SK-N-SH (cell line): ENCODE measurements at regions not wholly inside any gene's neighbourhood (a gene's known extent, or its start where the extent isn't known, plus 50 kb on each side); places are given as distances from the start of the nearest gene placed in this dataset.
A peak's percentile ranks its signal among the peaks of the same experiment; 100 is the strongest.

Experiments
- CTCF ChIA-PET: fragments of 300-600, 350-600 bp; formaldehyde crosslinking; extraction: SDS; loops from one replicate; lab custom pipeline; 2021; lab: Yijun Ruan, JAX
- POLR2A ChIA-PET: fragments of 350-600 bp; sonication (Branson Sonifier 250); formaldehyde crosslinking; extraction: SDS; loops from one replicate; lab custom pipeline; 2020; ENCODE audit warnings: antibody characterized with exemption, inconsistent platforms; lab: Yijun Ruan, JAX
- DNase-seq: peaks from one replicate; pipeline ENCODE4 v3.0.0; 2012
- H2AFZ ChIP-seq: fragments of 200-600 bp; sonication (generic); 2 replicates; pipeline ENCODE4 v1.8.1; 2016; ENCODE audit warnings: antibody characterized with exemption, mild to moderate bottlenecking, low read depth
- H3F3A ChIP-seq: fragments of 200-600 bp; sonication (generic); replicated peaks from 2 replicates; pipeline ENCODE3; 2016; ENCODE audit warnings: antibody characterized with exemption, mild to moderate bottlenecking; ENCODE audit not compliant: insufficient read depth
- H3K27ac ChIP-seq, 2 experiments: fragments of 200-500 bp in 1 of 2; fragments of 200-600 bp in 1 of 2; sonication (Bioruptor generic) in 1 of 2; sonication (generic), shearing (Covaris generic) in 1 of 2; 2 replicates each; pipeline versions ENCODE4 v1.5.1 to v1.6.1; 2014 to 2016; ENCODE audit warnings: low read depth in 2 of 2, inconsistent platforms in 1 of 2, low read length in 1 of 2, mild to moderate bottlenecking in 1 of 2, mixed read lengths in 1 of 2
- H3K27me3 ChIP-seq: fragments of 200-600 bp; sonication (generic), shearing (Covaris generic); 2 replicates; pipeline ENCODE4 v1.6.1; 2016; ENCODE audit warnings: mixed run types; ENCODE audit not compliant: insufficient read depth
- H3K36me3 ChIP-seq, 2 experiments: fragments of 200-500 bp in 1 of 2; fragments of 200-600 bp in 1 of 2; sonication (Bioruptor generic) in 1 of 2; sonication (generic) in 1 of 2; replicated peaks in 1 of 2; 2 replicates each; pipeline versions ENCODE3 to v1.5.1; 2014 to 2016; ENCODE audit warnings: low read length in 1 of 2, mild to moderate bottlenecking in 1 of 2; ENCODE audit not compliant: insufficient read depth in 2 of 2, control insufficient read depth in 1 of 2
- H3K4me1 ChIP-seq, 2 experiments: fragments of 200-500 bp in 1 of 2; fragments of 200-600 bp in 1 of 2; sonication (Bioruptor generic) in 1 of 2; sonication (generic), shearing (Covaris generic) in 1 of 2; 2 replicates each; pipeline versions ENCODE4 v1.5.1 to v1.6.1; 2014 to 2016; ENCODE audit warnings: low read depth in 1 of 2, low read length in 1 of 2, mixed run types in 1 of 2; ENCODE audit not compliant: insufficient read depth in 2 of 2, control insufficient read depth in 1 of 2
- H3K4me2 ChIP-seq: fragments of 200-600 bp; sonication (generic), shearing (Covaris generic); 2 replicates; pipeline ENCODE4 v1.6.1; 2017; ENCODE audit warnings: mixed run types
- H3K4me3 ChIP-seq, 2 experiments: fragments of 200-500 bp in 1 of 2; fragments of 200-600 bp in 1 of 2; sonication (Bioruptor generic) in 1 of 2; sonication (generic), shearing (Covaris generic) in 1 of 2; 2 replicates each; pipeline versions ENCODE4 v1.5.1 to v1.8.1; 2014 to 2016; ENCODE audit warnings: low read depth in 2 of 2, inconsistent platforms in 1 of 2, low read length in 1 of 2, mild to moderate bottlenecking in 1 of 2, mixed read lengths in 1 of 2, moderate library complexity in 1 of 2
- H3K79me2 ChIP-seq: fragments of 200-600 bp; sonication (generic); 2 replicates; pipeline ENCODE4 v1.8.1; 2017; ENCODE audit warnings: mild to moderate bottlenecking; ENCODE audit not compliant: insufficient read depth
- H3K9ac ChIP-seq: fragments of 200-600 bp; sonication (generic); 2 replicates; pipeline ENCODE4 v1.6.1; 2017; ENCODE audit warnings: mixed run types
- H3K9me2 ChIP-seq: fragments of 200-600 bp; sonication (generic); 2 replicates; pipeline ENCODE4 v1.6.1; 2017; ENCODE audit warnings: mixed run types
- H3K9me3 ChIP-seq: fragments of 200-600 bp; sonication (generic); 2 replicates; pipeline ENCODE4 v1.6.1; 2017; ENCODE audit warnings: mixed run types, mild to moderate bottlenecking, moderate library complexity
- H4K20me1 ChIP-seq: fragments of 200-600 bp; sonication (generic); 2 replicates; pipeline ENCODE4 v1.6.1; 2017; ENCODE audit warnings: mild to moderate bottlenecking, mixed run types; ENCODE audit not compliant: insufficient read depth
- EP300 ChIP-seq, 2 experiments: IDR thresholded peaks; 2 replicates each; pipeline versions ENCODE4 v1.4.0 to v1.6.1; 2012; ENCODE audit warnings: borderline replicate concordance in 1 of 2, low read depth in 1 of 2, low read length in 1 of 2
- FOSL2 ChIP-seq: IDR thresholded peaks from 2 replicates; pipeline ENCODE4 v1.4.0; 2012; ENCODE audit warnings: low read depth, mild to moderate bottlenecking, moderate library complexity, borderline replicate concordance
- FOXJ3 ChIP-seq: sonication (generic); formaldehyde crosslinking; IDR thresholded peaks from 2 replicates; pipeline ENCODE4 v1.5.1; 2020; ENCODE audit warnings: mild to moderate bottlenecking, missing genetic modification reagents
- JUND ChIP-seq: IDR thresholded peaks from 2 replicates; pipeline ENCODE4 v1.4.0; 2012
- MXI1 ChIP-seq: IDR thresholded peaks from 2 replicates; pipeline ENCODE4 v1.6.1; 2012; ENCODE audit warnings: mild to moderate bottlenecking, low read depth, low read length, improper control_type of control experiment
- NFIC ChIP-seq: IDR thresholded peaks from 2 replicates; pipeline ENCODE4 v1.4.0; 2012; ENCODE audit warnings: borderline replicate concordance
- POLR2AphosphoS5 ChIP-seq: IDR thresholded peaks from 2 replicates; pipeline ENCODE4 v1.6.1; 2012; ENCODE audit warnings: low read depth, low read length
- RAD21 ChIP-seq: IDR thresholded peaks from 2 replicates; pipeline ENCODE4 v1.6.1; 2012; ENCODE audit warnings: mild to moderate bottlenecking, low read length
- RCOR1 ChIP-seq: fragments of 150-350 bp; IDR thresholded peaks from 2 replicates; pipeline ENCODE4 v1.6.1; 2017; ENCODE audit warnings: antibody characterized with exemption, low read length
- RFX5 ChIP-seq: IDR thresholded peaks from 2 replicates; pipeline ENCODE4 v1.6.1; 2012; ENCODE audit warnings: mild to moderate bottlenecking, improper control_type of control experiment, low read length
- TAF1 ChIP-seq: IDR thresholded peaks from 2 replicates; pipeline ENCODE4 v1.6.1; 2012; ENCODE audit warnings: low read depth, mild to moderate bottlenecking, low read length, moderate library complexity, borderline replicate concordance
- TCF12 ChIP-seq: IDR thresholded peaks from 2 replicates; pipeline ENCODE4 v1.4.0; 2012
- TEAD4 ChIP-seq: IDR thresholded peaks from 2 replicates; pipeline ENCODE4 v1.4.0; 2012; ENCODE audit warnings: mild to moderate bottlenecking, borderline replicate concordance; ENCODE audit not compliant: insufficient read depth
- YY1 ChIP-seq: IDR thresholded peaks from 2 replicates; pipeline ENCODE4 v1.4.0; 2012; ENCODE audit warnings: low read depth, mild to moderate bottlenecking
- WGBS: methylation state at CpG from one replicate; pipeline ENCODE4 v1.1.6; 2017; ENCODE audit warnings: low lambda C conversion rate; 5-methylcytosine and 5-hydroxymethylcytosine counted together
- TF ChIP-seq, protein P1 (sequence below): fragments of 150-350 bp; IDR thresholded peaks from 2 replicates; pipeline ENCODE4 v1.6.1; 2017; ENCODE audit warnings: antibody characterized with exemption, low read length, low read depth, borderline replicate concordance
- TF ChIP-seq, protein P2 (sequence below): IDR thresholded peaks from 2 replicates; pipeline ENCODE4; 2012
- TF ChIP-seq, protein P3 (sequence below): IDR thresholded peaks from 2 replicates; pipeline ENCODE4 v1.4.0; 2012; ENCODE audit warnings: low read depth
- TF ChIP-seq, protein P4 (sequence below): IDR thresholded peaks from 2 replicates; pipeline ENCODE4 v1.4.0; 2012; ENCODE audit warnings: low read depth, borderline replicate concordance
- TF ChIP-seq, protein P5 (sequence below): fragments of 200-600 bp; sonication (generic); IDR thresholded peaks from 2 replicates; pipeline ENCODE4 v1.6.1; 2017; ENCODE audit warnings: antibody characterized with exemption, mild to moderate bottlenecking, moderate library complexity

DNA sequence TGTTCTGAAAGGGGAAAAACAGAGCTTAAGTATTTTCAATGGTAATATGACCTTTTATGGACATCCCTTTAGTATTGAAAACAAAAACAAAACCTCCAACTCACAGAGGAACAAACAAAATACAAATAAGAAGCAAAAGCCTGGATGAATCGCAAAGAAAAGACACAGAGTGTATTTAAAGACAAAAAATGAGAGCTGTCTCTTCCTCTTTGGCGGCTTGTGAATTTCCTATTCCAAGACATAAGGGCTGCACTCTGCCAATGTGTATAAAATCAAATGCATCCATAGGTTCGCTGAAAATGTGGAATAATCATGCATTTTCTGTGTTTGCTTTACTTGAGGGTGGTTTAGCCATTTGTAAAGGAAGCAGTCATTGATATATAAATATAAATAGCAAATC, 739.3 kb upstream of the ZNF608 start:
- peak overlapping the region in 1 of 2 experiments; percentile 29; a peak in 1 of 4 replicates for H3K4me3 ChIP-seq
- no peak overlapping the region for H2AFZ ChIP-seq
- peak overlapping the region; percentile 13; the same call in 1 of the 2 replicates for H3K9ac ChIP-seq
- no peaks in the 10 kb centered on the region for H3K9me2 ChIP-seq
- DNase-seq: no peak
- peaks cover 31% of the 10 kb centered on the region for H3F3A ChIP-seq
- TF ChIP-seq MXI1: 0 out of 2 replicates have a peak, but pooled peaks have one; percentile 11
- TF ChIP-seq, protein P1, sequence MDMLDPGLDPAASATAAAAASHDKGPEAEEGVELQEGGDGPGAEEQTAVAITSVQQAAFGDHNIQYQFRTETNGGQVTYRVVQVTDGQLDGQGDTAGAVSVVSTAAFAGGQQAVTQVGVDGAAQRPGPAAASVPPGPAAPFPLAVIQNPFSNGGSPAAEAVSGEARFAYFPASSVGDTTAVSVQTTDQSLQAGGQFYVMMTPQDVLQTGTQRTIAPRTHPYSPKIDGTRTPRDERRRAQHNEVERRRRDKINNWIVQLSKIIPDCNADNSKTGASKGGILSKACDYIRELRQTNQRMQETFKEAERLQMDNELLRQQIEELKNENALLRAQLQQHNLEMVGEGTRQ: no peak
- TF ChIP-seq, protein P2, sequence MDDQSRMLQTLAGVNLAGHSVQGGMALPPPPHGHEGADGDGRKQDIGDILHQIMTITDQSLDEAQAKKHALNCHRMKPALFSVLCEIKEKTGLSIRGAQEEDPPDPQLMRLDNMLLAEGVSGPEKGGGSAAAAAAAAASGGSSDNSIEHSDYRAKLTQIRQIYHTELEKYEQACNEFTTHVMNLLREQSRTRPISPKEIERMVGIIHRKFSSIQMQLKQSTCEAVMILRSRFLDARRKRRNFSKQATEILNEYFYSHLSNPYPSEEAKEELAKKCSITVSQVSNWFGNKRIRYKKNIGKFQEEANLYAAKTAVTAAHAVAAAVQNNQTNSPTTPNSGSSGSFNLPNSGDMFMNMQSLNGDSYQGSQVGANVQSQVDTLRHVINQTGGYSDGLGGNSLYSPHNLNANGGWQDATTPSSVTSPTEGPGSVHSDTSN: no peak
- TF ChIP-seq, protein P3, sequence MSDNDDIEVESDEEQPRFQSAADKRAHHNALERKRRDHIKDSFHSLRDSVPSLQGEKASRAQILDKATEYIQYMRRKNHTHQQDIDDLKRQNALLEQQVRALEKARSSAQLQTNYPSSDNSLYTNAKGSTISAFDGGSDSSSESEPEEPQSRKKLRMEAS: no peak
- H4K20me1 ChIP-seq: peaks cover 7% of the 10 kb centered on the region; the same call in 1 of the 2 replicates
- POLR2A ChIA-PET: interaction anchor here (0.7 to 4.0 kb wide), 13 partner anchors 42 to 834 kb away, joined by 3 to 64 read pairs (median 6); no protein-coding TSS in a partner anchor
- no peaks in the 10 kb centered on the region for H3K36me3 ChIP-seq
- H3K79me2 ChIP-seq: no peaks in the 10 kb centered on the region
- H3K4me2 ChIP-seq: peak overlapping the region; percentile 58
- peaks cover 29 to 56% of the 10 kb centered on the region in 2 experiments; a peak in 3 of 4 replicates for H3K4me1 ChIP-seq
- H3K9me3 ChIP-seq: no peaks in the 10 kb centered on the region
- no peaks in the 10 kb centered on the region for H3K27me3 ChIP-seq
- CTCF ChIA-PET: interaction anchor here (1.1 to 3.9 kb wide), 4 partner anchors 73 to 852 kb away, joined by 4 to 16 read pairs (median 6); no protein-coding TSS in a partner anchor
- WGBS: 65% methylated on average over 3 of the region's 3 CpGs
- peak overlapping the region; percentile 83 to 100 for H3K27ac ChIP-seq

DNA sequence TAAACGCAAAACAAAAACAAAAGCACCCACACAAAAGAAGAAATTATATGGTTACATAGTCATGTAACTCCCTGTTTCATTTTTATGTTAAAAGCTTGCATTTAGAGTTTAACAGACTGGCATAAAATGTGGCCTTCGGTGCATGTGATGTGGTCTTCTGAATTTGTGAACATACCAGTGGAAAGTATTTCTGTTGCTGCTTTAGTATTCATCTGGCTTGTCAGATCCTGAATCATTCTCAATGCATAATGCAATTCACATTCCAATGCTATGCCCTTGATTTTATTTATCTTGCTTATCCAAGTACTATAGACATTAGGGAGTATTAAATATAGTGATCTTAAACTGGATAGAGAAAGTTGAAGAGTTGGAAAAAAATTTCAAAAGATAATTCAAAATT, 740.2 kb upstream of the ZNF608 start:
- no peaks in the 10 kb centered on the region for H3K9me3 ChIP-seq
- no peak for DNase-seq
- H3K4me2 ChIP-seq: no peak overlapping the region
- ChIA-PET POLR2A (interaction anchor here (4.0 kb wide), 1 partner anchor 75 kb away, joined by 64 read pairs; no protein-coding TSS in a partner anchor), CTCF (interaction anchor here (1.1 to 2.3 kb wide), 3 partner anchors 76 to 851 kb away, joined by 4 to 8 read pairs (median 4); no protein-coding TSS in a partner anchor)
- peak overlapping the region; percentile 83 to 100 for H3K27ac ChIP-seq
- H3K36me3 ChIP-seq: no peaks in the 10 kb centered on the region
- H3K4me3 ChIP-seq: no peak overlapping the region
- peaks cover 31% of the 10 kb centered on the region for H3F3A ChIP-seq
- H3K9me2 ChIP-seq: no peaks in the 10 kb centered on the region
- peaks cover 29 to 49% of the 10 kb centered on the region in 2 experiments; a peak in 3 of 4 replicates for H3K4me1 ChIP-seq
- no peak overlapping the region for H2AFZ ChIP-seq
- no peak overlapping the region for H3K9ac ChIP-seq
- no peaks in the 10 kb centered on the region for H3K79me2 ChIP-seq
- peaks cover 7% of the 10 kb centered on the region; the same call in 1 of the 2 replicates for H4K20me1 ChIP-seq
- WGBS: 54% methylated on average over 2 of the region's 2 CpGs
- H3K27me3 ChIP-seq: no peaks in the 10 kb centered on the region
- TF ChIP-seq, protein P4, sequence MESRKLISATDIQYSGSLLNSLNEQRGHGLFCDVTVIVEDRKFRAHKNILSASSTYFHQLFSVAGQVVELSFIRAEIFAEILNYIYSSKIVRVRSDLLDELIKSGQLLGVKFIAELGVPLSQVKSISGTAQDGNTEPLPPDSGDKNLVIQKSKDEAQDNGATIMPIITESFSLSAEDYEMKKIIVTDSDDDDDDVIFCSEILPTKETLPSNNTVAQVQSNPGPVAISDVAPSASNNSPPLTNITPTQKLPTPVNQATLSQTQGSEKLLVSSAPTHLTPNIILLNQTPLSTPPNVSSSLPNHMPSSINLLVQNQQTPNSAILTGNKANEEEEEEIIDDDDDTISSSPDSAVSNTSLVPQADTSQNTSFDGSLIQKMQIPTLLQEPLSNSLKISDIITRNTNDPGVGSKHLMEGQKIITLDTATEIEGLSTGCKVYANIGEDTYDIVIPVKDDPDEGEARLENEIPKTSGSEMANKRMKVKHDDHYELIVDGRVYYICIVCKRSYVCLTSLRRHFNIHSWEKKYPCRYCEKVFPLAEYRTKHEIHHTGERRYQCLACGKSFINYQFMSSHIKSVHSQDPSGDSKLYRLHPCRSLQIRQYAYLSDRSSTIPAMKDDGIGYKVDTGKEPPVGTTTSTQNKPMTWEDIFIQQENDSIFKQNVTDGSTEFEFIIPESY: no peak
- TF ChIP-seq, protein P2: peak; percentile 83
- TF ChIP-seq EP300 (IDR thresholded peaks at IDR 0.05; ENCODE audit: borderline replicate concordance in 1 of 2, low read depth in 1 of 2, low read length in 1 of 2): peak in 1 of 2 experiments; percentile 77; a peak in 2 of 4 replicates
- peak; percentile 17; the same call in 1 of the 2 replicates for TF ChIP-seq POLR2AphosphoS5
- no peak for TF ChIP-seq RFX5
- peak; percentile 61 for TF ChIP-seq FOSL2
- TF ChIP-seq RAD21: no peak
- TF ChIP-seq, protein P3: no peak
- no peak for TF ChIP-seq TAF1
- TF ChIP-seq TCF12: peak; percentile 86
- TF ChIP-seq JUND: peak; percentile 52
- TF ChIP-seq FOXJ3: no peak
- no peak for TF ChIP-seq YY1
- TF ChIP-seq, protein P5, sequence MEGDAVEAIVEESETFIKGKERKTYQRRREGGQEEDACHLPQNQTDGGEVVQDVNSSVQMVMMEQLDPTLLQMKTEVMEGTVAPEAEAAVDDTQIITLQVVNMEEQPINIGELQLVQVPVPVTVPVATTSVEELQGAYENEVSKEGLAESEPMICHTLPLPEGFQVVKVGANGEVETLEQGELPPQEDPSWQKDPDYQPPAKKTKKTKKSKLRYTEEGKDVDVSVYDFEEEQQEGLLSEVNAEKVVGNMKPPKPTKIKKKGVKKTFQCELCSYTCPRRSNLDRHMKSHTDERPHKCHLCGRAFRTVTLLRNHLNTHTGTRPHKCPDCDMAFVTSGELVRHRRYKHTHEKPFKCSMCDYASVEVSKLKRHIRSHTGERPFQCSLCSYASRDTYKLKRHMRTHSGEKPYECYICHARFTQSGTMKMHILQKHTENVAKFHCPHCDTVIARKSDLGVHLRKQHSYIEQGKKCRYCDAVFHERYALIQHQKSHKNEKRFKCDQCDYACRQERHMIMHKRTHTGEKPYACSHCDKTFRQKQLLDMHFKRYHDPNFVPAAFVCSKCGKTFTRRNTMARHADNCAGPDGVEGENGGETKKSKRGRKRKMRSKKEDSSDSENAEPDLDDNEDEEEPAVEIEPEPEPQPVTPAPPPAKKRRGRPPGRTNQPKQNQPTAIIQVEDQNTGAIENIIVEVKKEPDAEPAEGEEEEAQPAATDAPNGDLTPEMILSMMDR: no peak
- peak; percentile 69; the same call in 1 of the 2 replicates for TF ChIP-seq TEAD4
- TF ChIP-seq RCOR1: no peak
- peak; percentile 49; the same call in 1 of the 2 replicates for TF ChIP-seq NFIC
